Esophagus muscularis mucosa (tissue), 3 donors: ENCODE measurements at regions not wholly inside any gene's neighbourhood (a gene's known extent, or its start where the extent isn't known, plus 50 kb on each side); places are given as distances from the start of the nearest gene placed in this dataset.

Source experiments
- POLR2AphosphoS5 ChIP-seq, 2 donors: sonication (generic); formaldehyde crosslinking; IDR thresholded peaks; one replicate each; pipeline ENCODE4 v1.6.1; 2017; ENCODE audit warnings: antibody characterized with exemption in 2 of 2
- TF ChIP-seq, protein P1 (sequence below), 3 experiments: fragments of 200-600 bp in 2 of 3; fragments of 450-650 bp in 1 of 3; sonication (generic) in 2 of 3; IDR thresholded peaks; one replicate each; pipeline ENCODE4 v1.5.1; 2017 to 2019; ENCODE audit warnings: antibody characterized with exemption in 3 of 3, mild to moderate bottlenecking in 2 of 3, moderate library complexity in 1 of 3

- TF ChIP-seq POLR2AphosphoS5 (IDR thresholded peaks at IDR 0.05): no peak
- TF ChIP-seq, protein P1, sequence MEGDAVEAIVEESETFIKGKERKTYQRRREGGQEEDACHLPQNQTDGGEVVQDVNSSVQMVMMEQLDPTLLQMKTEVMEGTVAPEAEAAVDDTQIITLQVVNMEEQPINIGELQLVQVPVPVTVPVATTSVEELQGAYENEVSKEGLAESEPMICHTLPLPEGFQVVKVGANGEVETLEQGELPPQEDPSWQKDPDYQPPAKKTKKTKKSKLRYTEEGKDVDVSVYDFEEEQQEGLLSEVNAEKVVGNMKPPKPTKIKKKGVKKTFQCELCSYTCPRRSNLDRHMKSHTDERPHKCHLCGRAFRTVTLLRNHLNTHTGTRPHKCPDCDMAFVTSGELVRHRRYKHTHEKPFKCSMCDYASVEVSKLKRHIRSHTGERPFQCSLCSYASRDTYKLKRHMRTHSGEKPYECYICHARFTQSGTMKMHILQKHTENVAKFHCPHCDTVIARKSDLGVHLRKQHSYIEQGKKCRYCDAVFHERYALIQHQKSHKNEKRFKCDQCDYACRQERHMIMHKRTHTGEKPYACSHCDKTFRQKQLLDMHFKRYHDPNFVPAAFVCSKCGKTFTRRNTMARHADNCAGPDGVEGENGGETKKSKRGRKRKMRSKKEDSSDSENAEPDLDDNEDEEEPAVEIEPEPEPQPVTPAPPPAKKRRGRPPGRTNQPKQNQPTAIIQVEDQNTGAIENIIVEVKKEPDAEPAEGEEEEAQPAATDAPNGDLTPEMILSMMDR (IDR thresholded peaks at IDR 0.05): no peak
Observed at GRCh38 chr7:159281573-159281972, 136.9 kb upstream of the VIPR2 start.
